CD1c-positive myeloid dendritic cell (primary cell): ENCODE measurements at regions not wholly inside any gene's neighbourhood (a gene's known extent, or its start where the extent isn't known, plus 50 kb on each side); places are given as distances from the start of the nearest gene placed in this dataset.
"Not testable (repeated sequence)": the region's sequence is repeated elsewhere in the genome, so short reads cannot be mapped to it uniquely, and the experiment has no call there.

Experiments used
- DNase-seq: peaks from one replicate; pipeline ENCODE4 v3.0.0-alpha.2; 2016; ENCODE audit errors: extremely low spot score

DNA sequence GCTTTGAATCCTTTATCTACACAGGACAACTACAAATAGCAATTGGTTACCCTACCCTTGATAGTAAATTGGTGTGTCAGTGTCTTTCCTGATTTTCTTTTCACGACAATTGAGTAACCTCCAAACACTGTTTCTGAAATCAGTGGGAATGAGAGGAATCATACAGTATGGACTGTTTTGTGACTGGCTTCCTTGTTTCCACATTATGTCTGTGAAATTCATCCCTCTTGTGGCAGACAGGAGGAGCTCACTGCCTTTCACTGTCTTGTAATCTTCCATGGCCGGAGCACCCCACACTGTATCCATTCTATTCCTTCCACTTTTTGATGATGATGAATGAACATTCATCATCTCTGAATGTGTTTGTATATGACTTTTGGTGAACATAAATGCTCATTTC, 164.0 kb upstream of the PZP start:
- DNase-seq: no peak

DNA sequence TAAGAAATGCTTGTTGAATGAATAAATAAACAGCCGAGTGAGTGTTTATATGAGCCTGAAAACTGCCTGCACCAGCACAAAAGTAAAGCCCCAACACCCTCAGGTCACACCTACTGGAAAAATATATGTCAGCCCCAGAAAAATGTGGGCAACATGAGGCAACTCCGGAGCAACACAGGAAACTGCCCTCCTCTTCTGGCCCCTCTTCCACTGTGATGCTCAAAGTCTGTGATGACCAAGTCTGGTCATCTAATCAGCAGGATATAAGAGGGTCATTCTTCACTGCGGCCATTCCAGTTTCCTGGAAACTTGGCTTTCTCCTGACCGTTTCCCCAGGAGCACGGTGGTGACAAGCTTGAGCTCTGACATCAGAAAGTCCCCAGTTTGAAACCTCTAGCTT, 159.6 kb upstream of the PZP start:
- no peak for DNase-seq

DNA sequence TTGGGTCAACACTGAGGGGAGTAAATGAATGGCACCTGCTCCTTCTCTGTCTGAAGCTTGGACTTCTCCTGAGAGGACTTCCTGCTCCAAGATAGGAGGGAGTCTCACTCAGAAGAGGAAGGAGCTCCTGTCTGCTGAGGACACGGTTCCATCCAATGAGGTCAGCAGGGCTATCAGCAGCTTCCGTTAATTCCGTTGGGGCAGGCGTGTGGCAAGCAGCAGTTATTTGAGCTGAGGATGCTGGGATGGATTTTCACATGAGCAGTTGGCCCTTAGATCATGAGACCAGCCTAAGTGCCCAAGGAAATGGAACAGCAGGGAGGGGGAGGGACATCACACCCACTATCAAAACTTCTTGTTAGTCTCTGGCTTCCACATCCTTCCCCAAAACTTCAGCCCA, 159.0 kb upstream of the PZP start:
- DNase-seq: peak; percentile 54

DNA sequence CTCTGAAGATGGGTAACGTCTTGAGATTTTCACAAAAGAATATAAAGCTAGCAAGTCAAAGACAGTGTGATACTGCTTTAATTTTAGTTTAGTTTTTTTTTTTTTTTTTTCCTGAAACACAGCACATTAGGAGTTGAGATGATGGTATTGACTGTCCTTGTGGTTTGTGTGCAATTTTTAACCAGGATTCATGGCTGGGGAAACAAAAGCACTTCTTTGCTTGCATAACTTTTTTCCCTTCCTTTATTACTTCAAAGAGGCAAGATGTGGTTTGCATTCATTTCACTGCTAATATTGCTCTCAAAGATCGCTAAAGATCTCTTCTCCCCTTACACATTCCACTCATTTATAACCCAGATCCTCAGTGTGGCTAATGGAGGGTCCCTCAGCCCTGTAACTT, 157.1 kb upstream of the PZP start:
- no peak for DNase-seq

DNA sequence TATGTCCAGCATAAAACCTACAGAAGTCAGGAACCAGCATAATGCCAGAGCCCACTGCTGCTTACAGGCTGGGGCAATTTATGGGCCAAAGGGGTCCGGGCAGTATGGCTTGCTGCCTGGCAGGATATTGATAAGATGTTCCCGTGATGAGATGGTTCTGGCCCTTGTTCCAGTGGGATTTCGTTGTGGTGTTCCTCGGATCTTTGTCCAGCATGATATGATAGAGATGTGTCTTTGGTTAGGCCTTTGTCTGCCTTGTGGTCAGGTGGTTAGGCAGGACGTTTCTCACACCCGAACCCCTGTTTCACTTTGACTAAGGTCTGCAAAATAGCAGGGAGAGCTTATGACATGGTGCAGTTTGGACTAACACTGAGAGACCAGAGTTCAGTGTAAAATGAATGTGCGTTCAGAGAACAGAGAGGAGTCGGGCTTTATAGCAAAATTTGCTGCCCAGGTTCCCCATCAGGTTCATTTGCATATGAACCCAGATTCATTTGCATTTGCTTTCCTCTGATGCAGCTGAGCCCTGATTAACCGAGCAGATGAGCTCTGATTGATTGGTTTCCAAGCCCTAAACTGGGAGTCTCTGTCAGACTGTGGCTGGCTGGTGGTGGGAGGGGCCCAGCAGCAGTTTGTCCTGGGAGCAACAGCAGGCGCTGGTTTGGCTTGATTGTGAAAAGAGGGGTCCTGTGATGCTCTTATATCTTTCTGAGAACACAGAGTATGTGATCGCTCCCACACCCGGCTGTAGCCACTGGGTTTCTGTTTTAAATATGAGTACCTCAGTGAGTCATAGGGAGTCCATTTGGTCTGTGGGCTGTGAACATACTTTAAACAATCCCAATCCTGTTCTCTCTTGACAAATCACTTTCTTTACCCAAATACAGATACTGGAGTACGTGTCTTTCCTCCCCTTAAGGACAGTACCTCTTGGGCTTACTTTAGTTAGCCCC, 156.3 kb upstream of the PZP start:
- DNase-seq: peak; percentile 12

DNA sequence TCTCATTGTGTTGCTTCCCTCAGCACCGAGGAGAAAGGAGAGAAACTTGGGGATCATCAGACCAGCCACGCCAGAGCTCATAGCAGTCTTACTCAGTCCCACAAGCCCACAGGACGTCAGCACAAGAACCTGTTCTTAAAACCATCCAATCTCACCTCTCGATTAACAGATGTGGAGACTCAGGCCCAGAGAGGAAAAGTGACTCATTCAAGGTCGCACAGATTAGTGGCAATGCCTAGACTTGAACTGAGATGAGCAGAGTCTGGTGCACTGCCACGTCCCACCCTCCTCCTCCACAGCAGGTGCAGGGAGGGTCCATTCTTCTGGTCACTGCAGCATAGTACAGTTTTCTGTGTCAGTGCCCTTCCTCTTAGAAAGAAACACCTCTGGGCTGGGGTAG, 154.9 kb upstream of the PZP start:
- DNase-seq: no peak

DNA sequence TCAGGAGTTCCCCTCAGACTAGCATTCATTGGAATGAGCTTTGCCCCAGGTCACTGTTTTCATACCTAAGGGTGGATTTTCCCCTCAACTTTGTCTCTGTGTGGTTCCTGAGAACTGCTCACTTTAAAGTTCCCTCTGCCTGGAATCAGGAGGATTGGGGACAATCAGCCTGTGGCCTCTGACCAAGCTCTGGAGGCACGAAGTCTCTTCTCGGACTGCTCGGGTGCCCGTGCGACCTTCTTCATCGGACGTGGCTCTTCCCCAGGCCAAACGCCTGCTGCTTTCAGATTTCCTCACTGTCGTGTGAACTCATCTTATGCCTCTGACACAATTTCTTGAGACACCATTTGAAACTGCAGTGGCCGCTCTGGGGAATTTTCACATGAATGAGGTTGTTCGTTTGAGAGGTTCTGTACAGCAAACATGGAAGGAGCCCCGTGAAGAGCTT, 153.7 kb upstream of the PZP start:
- DNase-seq: no peak

DNA sequence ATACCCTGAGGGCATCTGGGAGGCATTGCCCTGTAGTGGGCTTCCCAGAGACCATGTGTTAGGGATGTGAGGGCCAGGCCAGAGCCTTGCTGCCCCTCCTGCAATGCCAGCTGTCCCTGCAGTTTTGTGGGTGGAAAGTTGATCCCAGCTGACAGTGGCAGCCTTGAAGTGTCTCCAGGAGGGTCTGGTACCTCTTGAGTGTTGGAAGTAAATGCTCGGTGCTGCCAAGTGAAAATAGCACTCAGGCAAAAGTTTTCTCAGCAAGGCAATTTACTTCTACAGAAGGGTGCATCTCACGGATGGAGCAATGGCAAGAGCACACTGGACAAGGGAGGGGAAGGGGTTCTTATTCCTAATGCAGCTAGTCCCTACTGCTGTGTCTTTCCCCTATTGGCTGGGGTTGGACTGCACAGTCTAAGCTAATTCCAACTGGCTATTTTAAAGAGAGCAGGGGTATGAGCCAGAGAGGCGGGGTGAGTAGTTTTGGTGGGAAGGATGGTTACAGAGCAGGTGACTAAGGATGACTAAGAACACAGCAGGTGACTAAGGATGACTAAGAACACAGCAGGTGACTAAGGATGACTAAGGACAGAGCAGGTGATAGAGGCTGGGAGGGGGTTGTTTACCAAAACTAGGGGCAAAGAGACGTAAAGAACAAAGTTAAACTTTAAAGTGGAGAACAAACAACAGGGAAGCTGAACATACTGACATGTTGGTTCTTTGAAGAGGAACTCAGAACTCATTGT, 146.0 kb upstream of the PZP start:
- DNase-seq: not testable (repeated sequence)

DNA sequence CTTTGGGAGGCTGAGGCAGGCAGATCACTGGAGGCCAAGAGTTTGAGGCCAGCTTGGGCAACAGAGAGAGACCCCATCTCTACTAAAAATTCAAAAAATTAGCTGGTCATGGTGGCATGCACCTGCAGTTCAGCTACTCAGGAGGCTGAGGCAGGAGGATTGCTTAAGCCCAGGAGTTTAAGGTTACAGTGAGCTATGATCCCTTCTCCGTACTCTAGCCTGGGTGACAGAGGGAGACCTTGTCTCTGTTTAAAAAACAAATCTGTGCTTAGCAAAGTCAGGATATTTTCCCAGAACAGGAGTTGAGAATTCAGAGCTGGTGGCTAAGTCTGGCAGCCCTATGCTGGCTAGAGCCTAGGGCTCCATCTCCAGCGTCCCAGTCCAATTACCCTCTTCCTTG, 142.9 kb upstream of the PZP start:
- no peak for DNase-seq

DNA sequence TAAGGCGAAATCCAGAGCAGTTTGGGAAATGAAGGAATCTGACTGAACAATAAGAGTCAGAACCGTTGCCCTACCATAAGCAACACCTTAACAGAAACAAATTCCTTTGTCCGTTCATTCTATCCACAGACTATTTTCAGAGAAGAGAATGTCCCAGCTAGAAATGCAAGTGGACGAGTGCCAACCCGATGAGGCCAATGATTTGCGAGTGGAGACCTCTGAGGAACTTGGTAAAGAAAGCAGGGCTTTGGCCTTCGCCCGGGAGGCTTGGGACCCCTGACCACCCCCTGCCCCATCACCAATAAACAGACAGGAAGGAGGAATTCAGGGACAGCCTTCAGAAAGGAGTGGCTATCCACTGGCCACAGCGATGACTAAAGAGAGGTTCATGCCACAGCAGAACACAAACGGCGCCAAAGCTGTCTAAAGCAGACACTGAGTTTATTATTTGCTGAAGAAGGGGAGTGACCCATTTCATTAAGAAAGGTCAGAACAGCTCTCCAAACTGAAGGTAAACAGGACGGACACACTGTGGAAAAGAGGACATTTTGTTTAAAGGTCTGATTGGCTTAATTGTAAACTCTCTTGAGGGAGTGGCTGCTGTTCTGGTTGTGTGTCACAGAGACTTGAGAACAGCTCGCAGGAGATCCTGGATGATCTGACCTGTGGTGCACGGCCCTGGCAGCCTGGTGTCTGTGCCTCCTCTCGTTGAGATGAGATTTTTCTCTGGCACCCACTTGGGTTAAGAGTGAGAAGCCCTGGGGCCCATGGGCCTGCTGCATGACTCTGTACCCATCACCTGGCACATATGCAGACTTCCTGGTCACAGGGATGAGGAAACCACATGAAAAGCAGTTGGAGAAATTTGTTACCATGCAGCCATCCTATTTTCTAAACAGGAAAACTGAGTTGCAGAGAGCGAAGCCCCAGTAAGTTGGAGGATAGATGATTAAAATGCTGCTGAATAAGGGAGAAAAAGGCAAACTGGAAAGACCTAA, 142.0 kb upstream of the PZP start:
- no peak for DNase-seq

DNA sequence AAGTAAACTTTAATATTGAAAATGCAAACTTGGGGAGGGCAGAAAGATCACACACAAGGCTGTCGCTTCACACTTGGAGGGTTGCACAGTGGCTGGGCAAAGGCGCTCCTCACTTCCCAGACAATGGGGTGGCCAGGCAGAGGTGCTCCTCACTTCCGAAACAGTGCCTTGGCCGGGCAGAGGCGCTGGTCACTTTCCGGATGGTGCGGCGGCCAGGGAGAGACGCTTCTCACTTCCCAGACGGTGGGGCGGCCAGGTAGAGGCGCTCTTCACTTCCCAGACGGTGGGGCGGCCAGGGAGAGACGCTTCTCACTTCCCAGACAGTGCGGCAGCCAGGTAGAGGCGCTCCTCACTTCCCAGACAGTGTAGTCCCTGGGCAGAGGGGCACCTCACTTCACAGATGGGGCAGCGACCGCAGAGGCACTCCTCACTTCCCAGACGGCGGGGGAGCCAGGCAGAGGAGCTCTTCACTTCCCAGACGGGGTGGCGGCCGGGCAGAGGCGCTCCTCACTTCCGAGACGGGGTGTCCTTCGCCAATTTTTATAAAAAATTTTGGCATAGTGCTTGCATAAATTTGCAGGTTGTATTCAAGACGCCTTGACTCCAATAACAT, 140.8 kb upstream of the PZP start:
- DNase-seq: no peak

DNA sequence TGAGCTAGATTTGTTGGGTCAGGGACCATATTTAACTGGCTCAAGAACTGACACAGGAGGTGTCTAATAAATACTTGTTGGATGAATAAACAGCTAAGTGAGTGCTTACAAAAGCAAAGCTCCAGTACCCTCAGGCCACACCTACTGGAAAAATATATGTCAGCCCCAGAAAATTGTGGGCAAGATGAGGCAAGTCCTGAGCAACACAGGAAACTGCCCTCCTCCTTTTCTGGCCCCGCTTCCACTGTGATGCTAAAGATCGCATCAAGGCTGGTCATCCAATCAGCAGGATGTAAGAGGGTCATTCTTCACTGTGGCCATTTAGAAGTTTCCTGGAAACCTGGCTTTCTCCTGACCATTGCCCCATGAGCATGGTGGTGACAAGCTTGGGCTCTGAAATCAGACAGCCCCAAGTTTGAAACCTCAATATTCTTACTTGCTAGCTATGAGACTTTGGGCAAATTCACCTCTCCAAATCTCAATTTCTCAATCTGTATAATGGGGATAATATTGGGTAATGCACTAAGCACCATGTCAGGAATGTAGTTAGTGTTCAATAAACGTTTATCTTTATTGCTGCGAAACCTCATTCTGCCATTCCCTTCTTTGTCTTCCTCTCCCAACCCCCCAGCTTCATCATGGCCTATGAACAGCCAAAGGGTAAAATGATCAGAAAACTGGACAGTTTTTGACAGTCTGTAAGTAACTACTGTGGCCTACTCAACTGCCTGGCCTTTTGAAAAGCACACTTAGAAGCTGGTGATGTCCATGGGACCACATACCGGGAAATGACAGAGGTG, 139.3 kb upstream of the PZP start:
- DNase-seq: no peak

DNA sequence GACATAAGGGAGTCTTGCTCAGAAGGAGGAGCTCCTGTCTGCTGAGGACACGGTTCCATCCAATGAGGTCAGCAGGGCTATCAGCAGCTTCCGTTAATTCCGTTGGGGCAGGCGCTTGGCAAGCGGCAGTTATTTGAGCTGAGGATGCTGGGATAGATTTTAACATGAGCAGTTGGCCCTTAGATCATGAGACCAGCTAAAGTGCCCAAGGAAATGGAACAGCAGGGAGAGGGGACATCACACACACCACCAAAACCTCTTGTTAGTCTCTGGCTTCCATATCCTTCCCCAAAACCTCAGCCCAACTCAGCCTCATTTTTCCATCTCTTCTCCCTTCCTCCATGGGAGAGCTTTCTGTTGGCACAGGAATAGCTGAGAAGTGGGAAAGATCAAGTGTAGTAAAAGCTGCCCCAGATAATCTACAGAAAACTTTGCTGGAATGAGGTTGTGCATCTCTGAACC, 138.7 kb upstream of the PZP start:
- DNase-seq: no peak

DNA sequence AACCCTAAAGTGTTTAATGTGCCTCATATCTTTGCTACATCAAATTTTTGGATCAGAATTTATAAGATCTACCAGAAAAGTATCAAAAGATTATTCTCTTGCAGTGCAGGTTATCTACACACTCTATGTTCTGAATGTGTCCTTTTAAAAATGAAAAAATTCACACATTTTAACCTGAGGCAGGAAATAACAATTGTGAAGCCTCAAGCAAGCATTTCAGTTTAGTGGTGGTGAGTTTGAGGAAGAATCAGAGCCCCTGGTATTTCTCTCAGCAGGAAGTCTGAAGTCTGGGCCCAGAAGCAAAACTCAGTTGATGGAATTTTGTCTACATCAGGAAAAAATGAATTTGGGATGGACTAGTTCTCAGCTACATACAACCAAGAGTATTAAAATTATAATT, 137.0 kb upstream of the PZP start:
- DNase-seq: no peak

DNA sequence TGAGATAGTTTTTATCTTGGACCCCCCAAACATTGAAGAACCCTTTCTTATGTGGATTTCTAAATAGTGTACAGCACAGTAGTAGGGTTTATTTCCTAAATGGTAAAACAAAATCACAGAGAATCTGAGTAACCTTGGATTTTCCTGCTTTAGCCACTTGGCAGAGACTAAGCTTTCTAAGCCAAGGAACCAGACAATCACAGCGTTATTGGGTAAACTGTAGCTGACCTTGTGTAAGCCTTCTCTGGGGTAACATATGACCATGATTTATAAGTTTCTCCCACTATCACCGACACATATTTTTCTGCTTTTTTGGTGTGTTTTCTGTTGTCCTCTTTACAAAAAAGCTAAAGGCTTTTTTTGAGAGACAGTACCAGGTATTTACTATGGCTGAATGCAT, 136.3 kb upstream of the PZP start:
- DNase-seq: no peak

DNA sequence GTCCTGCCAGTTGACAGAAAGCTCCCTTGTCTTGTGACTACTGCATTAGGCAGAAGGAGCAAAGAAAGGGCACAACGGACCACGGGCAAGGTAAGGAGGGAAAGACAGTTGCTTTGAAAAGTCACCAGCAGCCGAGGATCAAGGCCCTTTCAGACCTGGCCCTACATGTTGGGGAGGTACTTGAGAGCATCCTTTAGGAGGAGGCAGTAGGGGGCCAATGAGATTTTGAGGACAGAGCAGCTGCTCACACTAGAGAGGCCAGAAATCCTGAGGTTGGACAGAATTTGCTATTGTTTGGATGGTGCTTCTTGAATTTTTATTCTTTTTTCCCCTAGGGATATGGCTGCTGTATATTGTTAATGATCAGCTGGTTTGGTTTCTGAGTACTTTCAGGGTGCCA, 135.5 kb upstream of the PZP start:
- no peak for DNase-seq

DNA sequence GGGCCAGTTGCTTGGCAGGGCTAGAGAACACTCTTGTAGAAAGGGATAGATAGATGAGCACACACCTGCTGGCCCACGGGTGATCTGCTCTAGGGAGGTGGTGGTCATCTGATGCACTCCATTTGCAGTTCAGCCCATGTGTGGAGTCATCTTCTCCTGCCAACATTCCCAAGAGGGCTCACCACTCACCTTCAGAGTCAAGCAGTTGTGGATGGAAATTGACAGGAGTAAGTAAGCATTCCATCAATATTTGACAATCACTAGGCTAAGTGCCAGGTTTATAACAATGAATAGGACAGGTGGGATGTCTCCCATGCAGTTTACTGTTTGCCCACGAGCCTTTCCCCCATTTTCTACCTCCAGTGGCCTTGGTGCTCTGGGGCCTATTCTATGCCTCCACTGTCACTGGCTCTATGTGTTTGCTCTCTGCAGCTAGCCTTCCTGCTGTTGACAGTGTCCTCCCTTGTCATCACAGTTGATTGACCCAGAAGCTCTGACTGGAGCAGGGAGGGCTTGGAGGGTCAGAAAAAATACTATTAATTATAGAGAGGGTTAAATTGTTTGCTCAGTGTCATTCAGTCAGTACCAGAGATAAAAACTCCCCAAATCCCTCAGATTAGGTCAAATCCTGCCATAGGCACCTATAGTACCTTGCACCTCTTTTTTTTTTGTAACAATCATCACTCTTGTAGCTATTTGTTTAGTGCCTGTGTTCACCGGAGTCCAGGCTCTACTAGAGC, 134.6 kb upstream of the PZP start:
- DNase-seq: no peak

DNA sequence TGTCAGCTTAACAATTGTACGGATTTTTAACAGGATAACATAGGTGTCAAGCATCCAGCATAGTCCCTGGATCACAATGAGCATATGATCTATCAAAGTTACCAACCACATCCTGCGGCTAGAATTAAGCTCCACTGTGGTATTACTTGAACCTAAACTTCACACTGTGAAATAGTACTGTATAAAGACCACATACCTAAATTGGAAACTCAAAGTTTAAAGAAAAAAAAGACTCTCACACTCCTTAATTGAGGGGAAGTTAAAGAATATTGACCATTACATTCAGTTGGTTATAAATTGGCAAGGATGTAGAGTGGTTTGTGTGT, 133.0 kb upstream of the PZP start:
- no peak for DNase-seq

DNA sequence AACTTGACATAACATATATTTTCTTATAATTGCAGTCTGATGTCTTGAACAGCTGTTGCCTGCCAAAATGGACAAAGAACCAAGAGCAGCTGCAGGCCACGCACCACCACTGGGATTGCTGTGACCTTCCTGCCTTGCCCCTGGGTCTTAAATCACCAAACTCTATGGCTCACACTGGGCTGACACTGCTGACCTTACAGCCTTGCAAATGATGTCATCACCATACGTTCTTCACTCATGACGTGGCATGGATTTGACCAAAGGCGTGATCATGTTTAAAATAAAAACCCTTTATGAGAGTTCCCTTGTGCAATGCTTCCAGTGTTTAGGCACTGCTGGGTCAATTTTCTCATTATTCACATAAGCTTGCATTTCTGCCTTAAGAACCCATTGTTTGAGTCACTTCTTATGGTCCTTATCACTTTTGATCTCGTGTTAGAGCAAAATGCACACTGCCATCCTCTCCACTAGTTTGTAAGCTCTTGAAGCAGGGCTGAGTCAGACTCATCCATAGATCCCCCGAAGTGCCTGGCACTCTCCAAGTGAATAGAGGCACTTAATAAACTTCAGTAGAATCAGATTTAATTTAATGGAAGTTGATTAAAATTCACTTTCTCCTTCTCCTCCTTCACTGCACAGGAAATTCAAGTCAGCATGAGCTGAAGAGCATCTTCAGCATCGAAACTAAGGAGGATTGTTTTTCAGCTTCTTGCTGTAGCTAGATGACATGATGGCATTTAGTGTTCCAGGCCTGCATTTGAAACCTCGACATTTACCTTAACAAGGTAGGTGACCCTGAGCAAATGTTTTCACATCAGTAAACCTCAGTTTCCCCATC, 132.4 kb upstream of the PZP start:
- DNase-seq: no peak
